KG1 (cell line): ENCODE measurements at regions not wholly inside any gene's neighbourhood (a gene's known extent, or its start where the extent isn't known, plus 50 kb on each side); places are given as distances from the start of the nearest gene placed in this dataset.
"Not testable (repeated sequence)": the region's sequence is repeated elsewhere in the genome, so short reads cannot be mapped to it uniquely, and the experiment has no call there.

Experiments used
- DNase-seq: peaks from one replicate; lab custom pipeline; 2025; lab: John Stamatoyannopoulos, UW

- DNase-seq: not testable (repeated sequence)
Measured at GRCh38 chr9:94191706-94192105, 67.4 kb upstream of the ZNF169 start.

DNA sequence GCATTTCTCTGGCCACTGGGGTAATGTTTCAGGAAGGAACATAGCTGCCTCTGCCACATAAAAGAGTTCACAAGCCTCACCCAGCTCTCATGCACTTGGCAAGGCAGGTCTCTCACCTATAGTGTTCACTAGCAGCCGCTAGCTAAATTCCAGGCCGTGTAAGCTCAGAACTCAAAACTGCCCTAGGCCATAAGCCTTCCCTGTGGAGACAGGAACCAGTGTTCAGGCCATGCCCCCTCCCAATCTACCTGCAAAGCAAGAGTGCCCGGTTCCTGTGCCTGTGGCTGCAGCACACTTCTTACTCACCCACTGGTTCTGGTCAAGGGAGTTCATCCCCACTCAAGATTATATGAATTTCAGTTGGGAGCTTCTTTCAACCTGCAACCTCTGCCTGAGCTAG is 60.7 kb upstream of the ZNF169 start:
- no peak for DNase-seq

DNA sequence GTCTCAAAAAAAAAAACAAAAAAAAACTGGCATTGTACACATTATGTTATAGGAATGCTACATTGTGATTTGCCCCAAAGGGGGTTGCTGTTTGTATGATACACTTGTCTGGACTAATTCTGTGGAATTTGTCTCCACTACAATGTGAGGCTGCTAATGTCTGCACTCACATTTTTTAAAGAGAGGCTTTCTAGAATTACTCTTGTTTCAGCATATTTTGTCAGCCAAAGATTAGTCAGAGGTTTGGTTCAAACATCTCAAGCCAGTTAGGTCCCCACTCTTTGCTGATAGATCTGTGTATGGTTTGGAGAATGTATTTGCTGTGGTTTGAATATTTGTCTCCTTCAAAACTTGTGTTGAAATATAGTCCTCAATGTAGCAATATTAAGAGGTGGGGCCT is 59.3 kb upstream of the ZNF169 start:
- DNase-seq: no peak

- no peak for DNase-seq
Measured at GRCh38 chr9:94204174-94204573, 54.9 kb upstream of the ZNF169 start.

DNA sequence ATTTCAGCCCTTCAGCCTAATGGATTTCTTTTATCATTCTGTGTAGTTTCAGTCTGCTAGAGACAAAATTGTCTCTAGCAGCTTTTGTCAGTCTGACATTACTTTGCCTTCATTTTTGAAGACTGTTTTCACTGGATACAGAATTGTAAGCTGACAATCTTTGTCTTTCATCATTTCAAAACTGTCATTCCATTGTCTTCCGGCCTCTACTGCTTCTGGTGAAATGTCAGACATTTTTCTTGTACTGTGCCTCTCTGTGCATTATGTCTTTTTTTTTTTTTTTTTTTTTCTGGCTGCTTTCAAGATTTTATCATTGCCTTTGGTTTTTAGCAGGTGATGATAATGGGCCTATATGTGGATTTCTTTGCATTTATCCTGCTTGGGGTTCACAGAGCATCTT is 51.3 kb upstream of the ZNF169 start:
- DNase-seq: no peak
